HCT116 (cell line): ENCODE measurements at regions not wholly inside any gene's neighbourhood (a gene's known extent, or its start where the extent isn't known, plus 50 kb on each side); places are given as distances from the start of the nearest gene placed in this dataset.

ENCODE experiments used
- ATAC-seq: fragments of 200-7000 bp; cut with Tn5 transposase; 2 replicates; pipeline ENCODE4 v1.9.1; 2020; ENCODE audit warnings: mild to moderate bottlenecking, moderate library complexity
- BruUV-seq: library from RNA; stranded (reverse); fragments of 400-500 nt; replicated peaks from 2 replicates; lab custom pipeline; 2021; lab: Mats Ljungman, UMichigan
- CTCF ChIA-PET: fragments of 300-600 bp; sonication (Branson Sonifier 250); formaldehyde crosslinking; loops from one replicate; lab custom pipeline; 2021; ENCODE audit warnings: antibody characterized with exemption; lab: Charles Lee
- POLR2A ChIA-PET: fragments of 300-600, 350-600 bp; sonication (Branson Sonifier 250); formaldehyde crosslinking; loops from one replicate; lab custom pipeline; 2021; ENCODE audit warnings: antibody characterized with exemption; lab: Charles Lee
- RAD21 ChIA-PET, 2 experiments: fragments of 300-600 bp; sonication (Branson Sonifier 250); formaldehyde crosslinking; loops; one replicate each; lab custom pipeline; 2023; ENCODE audit warnings: low total read pairs in 2 of 2; ENCODE audit not compliant: uncharacterized antibody in 2 of 2, unreplicated experiment in 2 of 2, low non-redundant PET in 1 of 2; lab: Charles Lee
- DNase-seq: peaks from one replicate; pipeline ENCODE4 v3.0.0-alpha.2; 2010; ENCODE audit warnings: low read depth, low spot score
- H2AFZ ChIP-seq: fragments of 200-600 bp; shearing (Covaris generic), sonication (generic); 2 replicates; pipeline ENCODE4 v1.6.1; 2017; ENCODE audit warnings: low read depth, mixed run types, mixed read lengths, antibody characterized with exemption, low read length; ENCODE audit not compliant: poor library complexity, severe bottlenecking
- H3K27ac ChIP-seq: 2 replicates; pipeline ENCODE4 v1.5.1; 2012; ENCODE audit warnings: low read depth, low read length
- H3K27me3 ChIP-seq: fragments of 200-600 bp; sonication (generic); 2 replicates; pipeline ENCODE4 v1.6.1; 2016; ENCODE audit warnings: mixed run types, low read length, mixed read lengths; ENCODE audit not compliant: insufficient read depth
- H3K36me3 ChIP-seq, 2 experiments: fragments of 200-500 bp in 1 of 2; fragments of 200-600 bp in 1 of 2; sonication (Bioruptor generic) in 1 of 2; sonication (generic) in 1 of 2; 2 replicates each; pipeline versions ENCODE4 v1.5.1 to v1.6.1; 2014 to 2016; ENCODE audit warnings: low read length in 2 of 2, inconsistent platforms in 1 of 2, mixed read lengths in 1 of 2, mixed run types in 1 of 2; ENCODE audit not compliant: insufficient read depth in 2 of 2, control insufficient read depth in 1 of 2
- H3K4me1 ChIP-seq, 2 experiments: fragments of 200-600 bp in 1 of 2; sonication (generic) in 1 of 2; 2 replicates each; pipeline versions ENCODE4 v1.5.1 to v1.6.1; 2012 to 2017; ENCODE audit warnings: low read length in 2 of 2, inconsistent platforms in 1 of 2, mild to moderate bottlenecking in 1 of 2, mixed read lengths in 1 of 2, mixed run types in 1 of 2, moderate library complexity in 1 of 2; ENCODE audit not compliant: insufficient read depth in 2 of 2, control insufficient read depth in 1 of 2
- H3K4me2 ChIP-seq: fragments of 200-600 bp; sonication (generic); 2 replicates; pipeline ENCODE4 v1.6.1; 2017; ENCODE audit warnings: mixed run types, low read length, mixed read lengths
- H3K4me3 ChIP-seq, 2 experiments: fragments of 200-600 bp in 1 of 2; sonication (generic) in 1 of 2; replicated peaks in 1 of 2; 2 replicates each; pipeline ENCODE4 v1.5.1; 2011 to 2016; ENCODE audit warnings: low read length in 2 of 2, control low read depth in 1 of 2, low read depth in 1 of 2, mild to moderate bottlenecking in 1 of 2, mixed read lengths in 1 of 2, mixed run types in 1 of 2
- H3K79me2 ChIP-seq: fragments of 200-600 bp; sonication (generic); 2 replicates; pipeline ENCODE4 v1.6.1; 2017; ENCODE audit warnings: mild to moderate bottlenecking, mixed run types, low read length, moderate library complexity, mixed read lengths; ENCODE audit not compliant: insufficient read depth
- H3K9ac ChIP-seq: fragments of 200-600 bp; sonication (generic); 2 replicates; pipeline ENCODE4 v1.6.1; 2016; ENCODE audit warnings: low read length, mixed read lengths
- H3K9me2 ChIP-seq: fragments of 200-600 bp; sonication (generic), shearing (Covaris generic); 2 replicates; pipeline ENCODE4 v1.6.1; 2017; ENCODE audit warnings: mixed run types, mild to moderate bottlenecking, moderate library complexity; ENCODE audit not compliant: insufficient read depth
- H3K9me3 ChIP-seq, 2 experiments: fragments of 200-500 bp in 1 of 2; fragments of 200-600 bp in 1 of 2; sonication (Bioruptor generic) in 1 of 2; sonication (generic) in 1 of 2; 2 replicates each; pipeline ENCODE4 v1.6.1; 2014 to 2017; ENCODE audit warnings: low read length in 2 of 2, mixed read lengths in 2 of 2, inconsistent platforms in 1 of 2, low read depth in 1 of 2, mild to moderate bottlenecking in 1 of 2, mixed run types in 1 of 2, moderate library complexity in 1 of 2; ENCODE audit not compliant: control insufficient read depth in 1 of 2, insufficient read depth in 1 of 2
- H4K20me1 ChIP-seq: fragments of 200-600 bp; sonication (generic), shearing (Covaris generic); 2 replicates; pipeline ENCODE4 v1.6.1; 2017; ENCODE audit warnings: mixed run types, mild to moderate bottlenecking, moderate library complexity; ENCODE audit not compliant: insufficient read depth
- CBX3 ChIP-seq: IDR thresholded peaks from 2 replicates; pipeline ENCODE4 v1.6.1; 2012; ENCODE audit warnings: low read depth
- EGR1 ChIP-seq: IDR thresholded peaks from 2 replicates; pipeline ENCODE4 v1.6.1; 2012; ENCODE audit warnings: low read depth
- ELF1 ChIP-seq: IDR thresholded peaks from 2 replicates; pipeline ENCODE4 v1.6.1; 2012; ENCODE audit warnings: low read depth, borderline replicate concordance
- EZH2phosphoT487 ChIP-seq: fragments of 200-600 bp; IDR thresholded peaks from 2 replicates; pipeline ENCODE4 v1.6.1; 2018; ENCODE audit warnings: antibody characterized with exemption, borderline replicate concordance
- FOSL1 ChIP-seq: IDR thresholded peaks from 2 replicates; pipeline ENCODE4 v1.6.1; 2012; ENCODE audit warnings: low read depth
- JUND ChIP-seq: IDR thresholded peaks from 2 replicates; pipeline ENCODE4 v1.6.1; 2012
- POLR2A ChIP-seq: IDR thresholded peaks from 2 replicates; pipeline ENCODE4 v1.7.0; 2011; ENCODE audit warnings: borderline replicate concordance; ENCODE audit not compliant: insufficient read depth, insufficient read length; ENCODE audit errors: extremely low read depth
- SRF ChIP-seq: IDR thresholded peaks from 2 replicates; pipeline ENCODE4 v1.6.1; 2012; ENCODE audit warnings: low read depth
- TCF7L2 ChIP-seq: IDR thresholded peaks from 2 replicates; pipeline ENCODE4 v1.7.0; 2011; ENCODE audit warnings: borderline replicate concordance, inconsistent platforms; ENCODE audit not compliant: insufficient read depth, insufficient read length; ENCODE audit errors: extremely low read depth
- YY1 ChIP-seq: IDR thresholded peaks from 2 replicates; pipeline ENCODE4 v1.6.1; 2011; ENCODE audit warnings: low read length, low read depth, moderate library complexity, mild to moderate bottlenecking; ENCODE audit not compliant: insufficient replicate concordance; ENCODE audit errors: extremely low read depth
- ZFX ChIP-seq: fragments of 450-650 bp; IDR thresholded peaks from 2 replicates; pipeline ENCODE4 v1.6.1; 2017
- ZNF274 ChIP-seq: fragments of 200-500 bp; sonication (Bioruptor generic); IDR thresholded peaks from 2 replicates; pipeline ENCODE4 v1.6.1; 2014; ENCODE audit warnings: mild to moderate bottlenecking, low read depth, low read length, inconsistent platforms
- intact Hi-C: fragments of 100-400 bp; cut with micrococcal nuclease; formaldehyde crosslinking; loops from 2 replicates; pipeline ENCODE4 v1.10.0; 2022
- TF ChIP-seq, protein P1 (sequence below), 3 experiments: fragments of 200-600 bp in 1 of 3; sonication (generic) in 1 of 3; IDR thresholded peaks in 2 of 3; conservative IDR thresholded peaks in 1 of 3; 2 replicates each; pipeline ENCODE4 v1.5.1; 2012 to 2017; ENCODE audit warnings: low read depth in 2 of 3, low read length in 2 of 3, antibody characterized with exemption in 1 of 3, borderline replicate concordance in 1 of 3, control low read depth in 1 of 3, mild to moderate bottlenecking in 1 of 3, mixed read lengths in 1 of 3, mixed run types in 1 of 3, moderate library complexity in 1 of 3; ENCODE audit not compliant: insufficient read depth in 1 of 3
- TF ChIP-seq, protein P2 (sequence below): IDR thresholded peaks from 2 replicates; pipeline ENCODE4 v1.6.1; 2012; ENCODE audit warnings: low read depth
- TF ChIP-seq, protein P3 (sequence below): IDR thresholded peaks from 2 replicates; pipeline ENCODE4 v1.6.1; 2012
- TF ChIP-seq, protein P4 (sequence below): IDR thresholded peaks from 2 replicates; pipeline ENCODE4 v1.6.1; 2011; ENCODE audit warnings: mild to moderate bottlenecking, low read length, moderate library complexity; ENCODE audit not compliant: insufficient replicate concordance; ENCODE audit errors: extremely low read depth

DNA sequence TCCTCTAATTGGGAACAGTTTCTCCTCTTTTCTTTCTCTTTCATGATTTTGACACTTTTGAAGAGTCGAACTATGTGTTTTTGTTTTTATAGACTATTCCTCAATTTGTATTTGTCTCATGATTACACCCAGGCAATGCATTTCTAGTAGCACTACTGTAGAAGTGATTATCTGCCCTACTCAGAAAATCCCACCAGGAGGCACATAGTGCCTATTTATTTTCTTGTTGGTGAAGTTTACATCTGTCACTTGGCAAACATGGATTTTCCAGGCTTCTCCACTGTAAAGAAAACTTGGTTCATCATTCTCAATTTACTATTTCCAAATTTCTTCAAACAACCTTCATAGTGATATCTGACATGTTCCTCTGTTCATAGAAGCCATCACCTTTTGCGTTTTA, 893.9 kb downstream of the CCSER2 start:
- DNase-seq, result no peak
- POLR2A ChIA-PET, result no interaction called here
- no TSS peak for BruUV-seq

More for the DNA sequence above, 893.9 kb downstream of the CCSER2 start:
- Histone ChIP-seq H3K9me3 (no peaks in the 10 kb centered on the region), H3K27me3 (peaks cover 31% of the 10 kb centered on the region), H3K4me2 (no peak overlapping the region), H4K20me1 (no peaks in the 10 kb centered on the region), H3K4me1 (no peaks in the 10 kb centered on the region), H3K9ac (no peak overlapping the region), H3K79me2 (no peaks in the 10 kb centered on the region), H3K36me3 (no peaks in the 10 kb centered on the region), H2AFZ (no peak overlapping the region), H3K27ac (no peak overlapping the region), H3K4me3 (no peak overlapping the region), H3K9me2 (no peaks in the 10 kb centered on the region)
- RAD21 ChIA-PET, result no interaction called here
- TF ChIP-seq EZH2phosphoT487 (no peak), ELF1 (no peak), TCF7L2 (no peak), ZNF274 (no peak), YY1 (no peak), JUND (no peak), SRF (no peak), CBX3 (no peak), ZFX (no peak), POLR2A (no peak), EGR1 (no peak), FOSL1 (no peak)
- TF ChIP-seq, protein P1, sequence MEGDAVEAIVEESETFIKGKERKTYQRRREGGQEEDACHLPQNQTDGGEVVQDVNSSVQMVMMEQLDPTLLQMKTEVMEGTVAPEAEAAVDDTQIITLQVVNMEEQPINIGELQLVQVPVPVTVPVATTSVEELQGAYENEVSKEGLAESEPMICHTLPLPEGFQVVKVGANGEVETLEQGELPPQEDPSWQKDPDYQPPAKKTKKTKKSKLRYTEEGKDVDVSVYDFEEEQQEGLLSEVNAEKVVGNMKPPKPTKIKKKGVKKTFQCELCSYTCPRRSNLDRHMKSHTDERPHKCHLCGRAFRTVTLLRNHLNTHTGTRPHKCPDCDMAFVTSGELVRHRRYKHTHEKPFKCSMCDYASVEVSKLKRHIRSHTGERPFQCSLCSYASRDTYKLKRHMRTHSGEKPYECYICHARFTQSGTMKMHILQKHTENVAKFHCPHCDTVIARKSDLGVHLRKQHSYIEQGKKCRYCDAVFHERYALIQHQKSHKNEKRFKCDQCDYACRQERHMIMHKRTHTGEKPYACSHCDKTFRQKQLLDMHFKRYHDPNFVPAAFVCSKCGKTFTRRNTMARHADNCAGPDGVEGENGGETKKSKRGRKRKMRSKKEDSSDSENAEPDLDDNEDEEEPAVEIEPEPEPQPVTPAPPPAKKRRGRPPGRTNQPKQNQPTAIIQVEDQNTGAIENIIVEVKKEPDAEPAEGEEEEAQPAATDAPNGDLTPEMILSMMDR (IDR thresholded peaks at IDR 0.05 in 2 of 3, conservative IDR thresholded peaks at IDR 0.05 in 1 of 3; ENCODE audit: borderline replicate concordance in 1 of 3, insufficient read depth in 1 of 3, low read depth in 2 of 3, low read length in 2 of 3), result no peak; a peak in 1 of 6 replicates
- TF ChIP-seq, protein P2, sequence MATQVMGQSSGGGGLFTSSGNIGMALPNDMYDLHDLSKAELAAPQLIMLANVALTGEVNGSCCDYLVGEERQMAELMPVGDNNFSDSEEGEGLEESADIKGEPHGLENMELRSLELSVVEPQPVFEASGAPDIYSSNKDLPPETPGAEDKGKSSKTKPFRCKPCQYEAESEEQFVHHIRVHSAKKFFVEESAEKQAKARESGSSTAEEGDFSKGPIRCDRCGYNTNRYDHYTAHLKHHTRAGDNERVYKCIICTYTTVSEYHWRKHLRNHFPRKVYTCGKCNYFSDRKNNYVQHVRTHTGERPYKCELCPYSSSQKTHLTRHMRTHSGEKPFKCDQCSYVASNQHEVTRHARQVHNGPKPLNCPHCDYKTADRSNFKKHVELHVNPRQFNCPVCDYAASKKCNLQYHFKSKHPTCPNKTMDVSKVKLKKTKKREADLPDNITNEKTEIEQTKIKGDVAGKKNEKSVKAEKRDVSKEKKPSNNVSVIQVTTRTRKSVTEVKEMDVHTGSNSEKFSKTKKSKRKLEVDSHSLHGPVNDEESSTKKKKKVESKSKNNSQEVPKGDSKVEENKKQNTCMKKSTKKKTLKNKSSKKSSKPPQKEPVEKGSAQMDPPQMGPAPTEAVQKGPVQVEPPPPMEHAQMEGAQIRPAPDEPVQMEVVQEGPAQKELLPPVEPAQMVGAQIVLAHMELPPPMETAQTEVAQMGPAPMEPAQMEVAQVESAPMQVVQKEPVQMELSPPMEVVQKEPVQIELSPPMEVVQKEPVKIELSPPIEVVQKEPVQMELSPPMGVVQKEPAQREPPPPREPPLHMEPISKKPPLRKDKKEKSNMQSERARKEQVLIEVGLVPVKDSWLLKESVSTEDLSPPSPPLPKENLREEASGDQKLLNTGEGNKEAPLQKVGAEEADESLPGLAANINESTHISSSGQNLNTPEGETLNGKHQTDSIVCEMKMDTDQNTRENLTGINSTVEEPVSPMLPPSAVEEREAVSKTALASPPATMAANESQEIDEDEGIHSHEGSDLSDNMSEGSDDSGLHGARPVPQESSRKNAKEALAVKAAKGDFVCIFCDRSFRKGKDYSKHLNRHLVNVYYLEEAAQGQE, result no peak
- TF ChIP-seq, protein P3, sequence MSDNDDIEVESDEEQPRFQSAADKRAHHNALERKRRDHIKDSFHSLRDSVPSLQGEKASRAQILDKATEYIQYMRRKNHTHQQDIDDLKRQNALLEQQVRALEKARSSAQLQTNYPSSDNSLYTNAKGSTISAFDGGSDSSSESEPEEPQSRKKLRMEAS, result no peak
- TF ChIP-seq, protein P4, sequence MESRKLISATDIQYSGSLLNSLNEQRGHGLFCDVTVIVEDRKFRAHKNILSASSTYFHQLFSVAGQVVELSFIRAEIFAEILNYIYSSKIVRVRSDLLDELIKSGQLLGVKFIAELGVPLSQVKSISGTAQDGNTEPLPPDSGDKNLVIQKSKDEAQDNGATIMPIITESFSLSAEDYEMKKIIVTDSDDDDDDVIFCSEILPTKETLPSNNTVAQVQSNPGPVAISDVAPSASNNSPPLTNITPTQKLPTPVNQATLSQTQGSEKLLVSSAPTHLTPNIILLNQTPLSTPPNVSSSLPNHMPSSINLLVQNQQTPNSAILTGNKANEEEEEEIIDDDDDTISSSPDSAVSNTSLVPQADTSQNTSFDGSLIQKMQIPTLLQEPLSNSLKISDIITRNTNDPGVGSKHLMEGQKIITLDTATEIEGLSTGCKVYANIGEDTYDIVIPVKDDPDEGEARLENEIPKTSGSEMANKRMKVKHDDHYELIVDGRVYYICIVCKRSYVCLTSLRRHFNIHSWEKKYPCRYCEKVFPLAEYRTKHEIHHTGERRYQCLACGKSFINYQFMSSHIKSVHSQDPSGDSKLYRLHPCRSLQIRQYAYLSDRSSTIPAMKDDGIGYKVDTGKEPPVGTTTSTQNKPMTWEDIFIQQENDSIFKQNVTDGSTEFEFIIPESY, result no peak
- no peak for ATAC-seq
- intact Hi-C loops, result no loop called here
- CTCF ChIA-PET, result no interaction called here
